IMR-90 (cell line): ENCODE measurements at regions not wholly inside any gene's neighbourhood (a gene's known extent, or its start where the extent isn't known, plus 50 kb on each side); places are given as distances from the start of the nearest gene placed in this dataset.

Experiments
- ATAC-seq: fragments of 200-7000 bp; cut with Tn5 transposase; 2 replicates; pipeline ENCODE4 v1.9.1; 2020; ENCODE audit warnings: low read depth, mild to moderate bottlenecking, moderate library complexity
- BruUV-seq: library from RNA; stranded (reverse); fragments of 400-500 nt; replicated peaks from 2 replicates; lab custom pipeline; 2021; lab: Mats Ljungman, UMichigan
- CTCF ChIA-PET: fragments of 300-600 bp; formaldehyde crosslinking; extraction: SDS; loops from one replicate; lab custom pipeline; 2021; ENCODE audit warnings: antibody characterized with exemption; lab: Yijun Ruan, JAX
- POLR2A ChIA-PET: fragments of 300-600 bp; sonication (Branson Sonifier 250); formaldehyde crosslinking; loops from one replicate; lab custom pipeline; 2022; ENCODE audit warnings: antibody characterized with exemption; ENCODE audit not compliant: unreplicated experiment; lab: Charles Lee
- DNase-seq: peaks from one replicate; pipeline ENCODE4 v3.0.0; 2013
- H2AFZ ChIP-seq: replicated peaks from 2 replicates; pipeline ENCODE3; 2013; ENCODE audit warnings: low read length, mild to moderate bottlenecking; ENCODE audit not compliant: poor library complexity
- H2AK5ac ChIP-seq: 2 replicates; pipeline ENCODE4 v1.6.1; 2013; ENCODE audit warnings: low read depth, low read length, inconsistent platforms
- H2AK9ac ChIP-seq: replicated peaks from 2 replicates; pipeline ENCODE3; 2013; ENCODE audit warnings: mild to moderate bottlenecking, low read depth, low read length, moderate library complexity; ENCODE audit not compliant: poor library complexity
- H2BK120ac ChIP-seq: 2 replicates; pipeline ENCODE4 v1.6.1; 2013; ENCODE audit warnings: low read depth, low read length, inconsistent platforms
- H2BK15ac ChIP-seq: 3 replicates; pipeline ENCODE4 v1.6.1; 2013; ENCODE audit warnings: low read depth, low read length, inconsistent platforms
- H2BK20ac ChIP-seq: 2 replicates; pipeline ENCODE4 v1.6.1; 2013; ENCODE audit warnings: low read depth, mild to moderate bottlenecking, inconsistent platforms, low read length, moderate library complexity
- H2BK5ac ChIP-seq: 2 replicates; pipeline ENCODE4 v1.6.1; 2013; ENCODE audit warnings: mild to moderate bottlenecking, low read depth, low read length, inconsistent platforms; ENCODE audit not compliant: poor library complexity, severe bottlenecking
- H3K14ac ChIP-seq: replicated peaks from 2 replicates; pipeline ENCODE4 v1.6.1; 2013; ENCODE audit warnings: low read depth, low read length, inconsistent platforms
- H3K18ac ChIP-seq: 2 replicates; pipeline ENCODE4 v1.6.1; 2013; ENCODE audit warnings: low read depth, low read length, control low read depth
- H3K23ac ChIP-seq: 2 replicates; pipeline ENCODE4 v1.6.1; 2013; ENCODE audit warnings: low read depth, low read length, inconsistent platforms
- H3K27ac ChIP-seq: 2 replicates; pipeline ENCODE4 v1.5.1; 2013; ENCODE audit warnings: mild to moderate bottlenecking, control low read depth, low read length; ENCODE audit not compliant: insufficient read depth
- H3K27me3 ChIP-seq: 2 replicates; pipeline ENCODE4 v1.6.1; 2013; ENCODE audit warnings: low read length; ENCODE audit not compliant: control insufficient read depth, insufficient read depth
- H3K36me3 ChIP-seq: 2 replicates; pipeline ENCODE4 v1.6.1; 2013; ENCODE audit warnings: low read length, mixed read lengths; ENCODE audit not compliant: control insufficient read depth, insufficient read depth
- H3K4ac ChIP-seq: 2 replicates; pipeline ENCODE4 v1.6.1; 2013; ENCODE audit warnings: low read depth, low read length, inconsistent platforms
- H3K4me1 ChIP-seq: 2 replicates; pipeline ENCODE4 v1.6.1; 2013; ENCODE audit warnings: low read length, mixed read lengths; ENCODE audit not compliant: control insufficient read depth, insufficient read depth
- H3K4me2 ChIP-seq: 2 replicates; pipeline ENCODE4 v1.6.1; 2013; ENCODE audit warnings: low read depth, mild to moderate bottlenecking, control low read depth, low read length, moderate library complexity
- H3K4me3 ChIP-seq: 2 replicates; pipeline ENCODE4 v1.5.1; 2013; ENCODE audit warnings: low read depth, mild to moderate bottlenecking, control low read depth, low read length, moderate library complexity; ENCODE audit not compliant: insufficient read depth
- H3K56ac ChIP-seq: 2 replicates; pipeline ENCODE4 v1.6.1; 2013; ENCODE audit warnings: low read length, inconsistent platforms; ENCODE audit not compliant: insufficient read depth; ENCODE audit errors: extremely low read depth
- H3K79me1 ChIP-seq, 2 experiments: 2 replicates each; pipeline ENCODE4 v1.6.1; 2013; ENCODE audit warnings: low read length in 2 of 2, inconsistent platforms in 1 of 2, low read depth in 1 of 2
- H3K9ac ChIP-seq: 2 replicates; pipeline ENCODE4 v1.6.1; 2013; ENCODE audit warnings: low read depth, low read length, control low read depth
- H3K9me1 ChIP-seq: 2 replicates; pipeline ENCODE4 v1.6.1; 2013; ENCODE audit warnings: low read length, inconsistent platforms; ENCODE audit not compliant: insufficient read depth
- H3K9me3 ChIP-seq: 2 replicates; pipeline ENCODE4 v1.6.1; 2013; ENCODE audit warnings: low read length; ENCODE audit not compliant: control insufficient read depth, insufficient read depth
- H4K20me1 ChIP-seq: 2 replicates; pipeline ENCODE4 v1.6.1; 2013; ENCODE audit warnings: low read length, inconsistent platforms; ENCODE audit not compliant: insufficient read depth
- H4K5ac ChIP-seq: 2 replicates; pipeline ENCODE4 v1.6.1; 2013; ENCODE audit warnings: mild to moderate bottlenecking, low read depth, low read length, control low read depth
- H4K8ac ChIP-seq, 2 experiments: 2 replicates each; pipeline ENCODE4 v1.6.1; 2013; ENCODE audit warnings: low read depth in 2 of 2, low read length in 2 of 2, control low read depth in 1 of 2, inconsistent platforms in 1 of 2
- H4K91ac ChIP-seq: 2 replicates; pipeline ENCODE4 v1.6.1; 2013; ENCODE audit warnings: low read depth, low read length, inconsistent platforms; ENCODE audit not compliant: insufficient read depth
- BHLHE40 ChIP-seq: fragments of 150-350 bp; IDR thresholded peaks from 2 replicates; pipeline ENCODE4 v1.6.1; 2016; ENCODE audit warnings: mild to moderate bottlenecking, low read depth, low read length
- CEBPB ChIP-seq: IDR thresholded peaks from 2 replicates; pipeline ENCODE4 v1.6.1; 2012; ENCODE audit warnings: low read depth, low read length, improper control_type of control experiment
- CHD1 ChIP-seq: IDR thresholded peaks from 2 replicates; pipeline ENCODE4 v1.6.1; 2012; ENCODE audit warnings: low read depth, low read length, improper control_type of control experiment
- ELK1 ChIP-seq: fragments of 150-350 bp; IDR thresholded peaks from 2 replicates; pipeline ENCODE4 v1.6.1; 2016; ENCODE audit warnings: low read depth, mild to moderate bottlenecking, low read length, moderate library complexity, borderline replicate concordance
- FOS ChIP-seq: fragments of 150-350 bp; IDR thresholded peaks from 2 replicates; pipeline ENCODE4 v1.6.1; 2016; ENCODE audit warnings: low read depth, low read length
- MAFK ChIP-seq: IDR thresholded peaks from 2 replicates; pipeline ENCODE4 v1.6.1; 2012; ENCODE audit warnings: low read depth, low read length, improper control_type of control experiment
- MXI1 ChIP-seq: IDR thresholded peaks from 2 replicates; pipeline ENCODE4 v1.6.1; 2012; ENCODE audit warnings: low read depth, mild to moderate bottlenecking, low read length, moderate library complexity, borderline replicate concordance
- NFE2L2 ChIP-seq: fragments of 150-350 bp; IDR thresholded peaks from 2 replicates; pipeline ENCODE4 v1.6.1; 2016; ENCODE audit warnings: low read depth, mild to moderate bottlenecking, low read length
- POLR2A ChIP-seq: IDR thresholded peaks from 2 replicates; pipeline ENCODE4 v1.6.1; 2012; ENCODE audit warnings: mild to moderate bottlenecking, low read depth, low read length
- RAD21 ChIP-seq: IDR thresholded peaks from 2 replicates; pipeline ENCODE4 v1.6.1; 2012; ENCODE audit warnings: low read length, improper control_type of control experiment
- RCOR1 ChIP-seq: IDR thresholded peaks from 2 replicates; pipeline ENCODE4 v1.6.1; 2012; ENCODE audit warnings: mild to moderate bottlenecking, low read length, improper control_type of control experiment; ENCODE audit not compliant: insufficient replicate concordance
- RFX5 ChIP-seq: IDR thresholded peaks from 2 replicates; pipeline ENCODE4 v1.8.0; 2012; ENCODE audit warnings: low read depth, mild to moderate bottlenecking, low read length, moderate library complexity
- USF2 ChIP-seq: fragments of 150-350 bp; IDR thresholded peaks from 2 replicates; pipeline ENCODE4 v1.6.1; 2017; ENCODE audit warnings: mild to moderate bottlenecking, antibody characterized with exemption, low read length, low read depth
- WGBS, 2 experiments: methylation state at CpG; one replicate each; pipeline versions ENCODE4 v1.1.5 to v1.1.7; 2013; ENCODE audit warnings: missing lambda C conversion rate in 2 of 2; ENCODE audit not compliant: insufficient read length in 1 of 2; ENCODE audit errors: extremely low coverage in 2 of 2; 5-methylcytosine and 5-hydroxymethylcytosine counted together
- dilution Hi-C: fragments of 300-500 bp; cut with HindIII; formaldehyde crosslinking; loops from one replicate; pipeline ENCODE4 v1.14.3; 2018; ENCODE audit warnings: low sequenced_read_pairs; ENCODE audit not compliant: unreplicated experiment
- in situ Hi-C: fragments of 300-500 bp; cut with MboI; formaldehyde crosslinking; loops from 3 replicates; pipeline ENCODE4 v1.14.3; 2019; ENCODE audit warnings: low sequenced_read_pairs, inconsistent platforms, mixed read lengths
- intact Hi-C: fragments of 100-400 bp; cut with micrococcal nuclease; formaldehyde crosslinking; loops from 2 replicates; pipeline ENCODE4 v1.10.0; 2022
- TF ChIP-seq, protein P1 (sequence below): conservative IDR thresholded peaks from 2 replicates; pipeline ENCODE4 v1.5.1; 2012; ENCODE audit warnings: mild to moderate bottlenecking, low read depth, low read length, improper control_type of control experiment

DNA sequence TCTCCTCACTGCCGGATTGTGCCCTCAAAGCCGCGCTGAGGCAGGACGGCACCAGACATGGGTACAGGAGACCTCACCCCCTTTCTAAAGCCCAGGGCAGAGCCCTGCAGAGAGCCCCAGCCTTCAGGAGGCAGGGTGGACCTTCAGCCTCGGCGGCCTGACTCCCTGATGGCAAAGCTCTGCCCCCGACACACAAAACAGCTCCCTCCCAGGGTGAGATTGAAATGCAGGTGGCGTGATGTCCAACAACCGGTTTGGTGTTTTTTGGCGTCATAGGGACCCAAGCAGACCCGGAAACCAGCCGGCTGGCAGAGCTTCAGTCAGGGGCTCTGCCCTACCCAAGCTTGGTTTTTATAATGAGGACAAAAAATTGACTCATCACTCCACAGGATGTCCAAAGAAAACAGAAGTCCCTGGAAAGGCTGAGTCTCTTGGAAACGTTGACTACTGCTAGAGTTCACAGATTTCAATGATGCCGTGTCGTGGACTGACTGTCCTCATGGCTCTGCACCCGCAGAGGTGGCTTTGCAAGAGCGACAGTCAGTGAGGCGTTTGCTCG lies 275.2 kb upstream of the IRX1 start:
- H3K14ac ChIP-seq, result no peak overlapping the region
- CTCF ChIA-PET, result no interaction called here
- dilution Hi-C loops (no loop called here), in situ Hi-C loops (no loop called here), intact Hi-C loops (no loop called here)
- no peak for ATAC-seq
- POLR2A ChIA-PET, result no interaction called here
- H3K36me3 ChIP-seq, result no peaks in the 10 kb centered on the region
- H3K4me3 ChIP-seq, result no peak overlapping the region
- no peak overlapping the region for H3K23ac ChIP-seq
- H3K56ac ChIP-seq, result no peak overlapping the region
- H3K27ac ChIP-seq, result no peak overlapping the region
- no peak overlapping the region for H2BK15ac ChIP-seq
- H3K4ac ChIP-seq, result no peak overlapping the region
- H3K79me1 ChIP-seq, result no peaks in the 10 kb centered on the region
- H2BK120ac ChIP-seq, result no peak overlapping the region
- H4K91ac ChIP-seq, result no peak overlapping the region
- no peaks in the 10 kb centered on the region for H3K9me1 ChIP-seq
- no peak overlapping the region for H3K9ac ChIP-seq
- no peak overlapping the region for H4K8ac ChIP-seq
- no TSS peak for BruUV-seq
- no peak overlapping the region for H4K5ac ChIP-seq
- no peaks in the 10 kb centered on the region for H3K4me1 ChIP-seq
- H4K20me1 ChIP-seq, result no peaks in the 10 kb centered on the region; the same call in 1 of the 2 replicates
- H3K18ac ChIP-seq, result no peak overlapping the region
- H3K4me2 ChIP-seq, result no peak overlapping the region
- no peak overlapping the region for H2AK9ac ChIP-seq
- H3K27me3 ChIP-seq, result no peaks in the 10 kb centered on the region
- H2BK5ac ChIP-seq, result no peak overlapping the region
- H3K9me3 ChIP-seq, result peaks cover 28% of the 10 kb centered on the region
- no peak overlapping the region for H2AK5ac ChIP-seq
- DNase-seq, result no peak
- no peak overlapping the region for H2BK20ac ChIP-seq
- WGBS, 2 experiments, result no CpG with 5 or more reads among the region's 19 CpGs
- no peak for TF ChIP-seq NFE2L2
- no peak for TF ChIP-seq RCOR1
- no peak for TF ChIP-seq BHLHE40
- TF ChIP-seq POLR2A, result no peak
- TF ChIP-seq MAFK, result no peak
- TF ChIP-seq CEBPB, result no peak
- no peak for TF ChIP-seq FOS
- TF ChIP-seq RFX5, result no peak
- TF ChIP-seq USF2, result no peak
- no peak for TF ChIP-seq MXI1
- TF ChIP-seq ELK1, result no peak
- no peak for TF ChIP-seq CHD1
- no peak for TF ChIP-seq RAD21
- TF ChIP-seq, protein P1, sequence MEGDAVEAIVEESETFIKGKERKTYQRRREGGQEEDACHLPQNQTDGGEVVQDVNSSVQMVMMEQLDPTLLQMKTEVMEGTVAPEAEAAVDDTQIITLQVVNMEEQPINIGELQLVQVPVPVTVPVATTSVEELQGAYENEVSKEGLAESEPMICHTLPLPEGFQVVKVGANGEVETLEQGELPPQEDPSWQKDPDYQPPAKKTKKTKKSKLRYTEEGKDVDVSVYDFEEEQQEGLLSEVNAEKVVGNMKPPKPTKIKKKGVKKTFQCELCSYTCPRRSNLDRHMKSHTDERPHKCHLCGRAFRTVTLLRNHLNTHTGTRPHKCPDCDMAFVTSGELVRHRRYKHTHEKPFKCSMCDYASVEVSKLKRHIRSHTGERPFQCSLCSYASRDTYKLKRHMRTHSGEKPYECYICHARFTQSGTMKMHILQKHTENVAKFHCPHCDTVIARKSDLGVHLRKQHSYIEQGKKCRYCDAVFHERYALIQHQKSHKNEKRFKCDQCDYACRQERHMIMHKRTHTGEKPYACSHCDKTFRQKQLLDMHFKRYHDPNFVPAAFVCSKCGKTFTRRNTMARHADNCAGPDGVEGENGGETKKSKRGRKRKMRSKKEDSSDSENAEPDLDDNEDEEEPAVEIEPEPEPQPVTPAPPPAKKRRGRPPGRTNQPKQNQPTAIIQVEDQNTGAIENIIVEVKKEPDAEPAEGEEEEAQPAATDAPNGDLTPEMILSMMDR, result no peak
- no peak overlapping the region for H2AFZ ChIP-seq
